ENCODE measurements at regions not wholly inside any gene's neighbourhood (a gene's known extent, or its start where the extent isn't known, plus 50 kb on each side); places are given as distances from the start of the nearest gene placed in this dataset.

DNA sequence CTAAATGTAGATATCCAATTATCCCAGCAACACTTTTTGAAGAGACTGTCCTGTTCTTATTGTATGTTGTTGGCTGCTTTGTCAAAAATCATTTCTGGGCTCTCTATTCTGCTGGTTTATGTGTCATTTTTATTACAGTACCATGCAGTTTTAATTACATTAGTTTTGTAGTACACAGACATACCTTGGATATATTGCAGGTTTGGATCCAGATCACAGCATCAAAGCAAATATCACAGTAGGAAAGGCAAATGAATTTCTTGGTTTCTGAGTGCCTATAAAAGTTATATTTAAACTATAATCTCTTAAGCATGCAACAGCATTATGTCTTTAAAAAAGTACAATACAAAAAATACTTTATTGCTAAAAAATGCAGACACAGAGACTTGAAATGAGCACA is 564.2 kb upstream of the MIR17HG start:
- no peak for ATAC-seq (ENCODE audit: low read depth)
- no peak overlapping the region for H3K23ac ChIP-seq (ENCODE audit: low read depth, low read length)
- no peak overlapping the region for H3K4ac ChIP-seq (ENCODE audit: low read depth, low read length)
- intact Hi-C loops (cut with micrococcal nuclease), result no loop called here
- no TSS peak for BruUV-seq (replicated peaks)
- H3K18ac ChIP-seq (ENCODE audit: low read depth, low read length), result no peak overlapping the region
- no peak overlapping the region for H4K5ac ChIP-seq (ENCODE audit: low read depth, low read length)
- H3K4me1 ChIP-seq (ENCODE audit: control insufficient read depth, insufficient read depth, low read length), result no peaks in the 10 kb centered on the region
- no peaks in the 10 kb centered on the region for H3K27me3 ChIP-seq (ENCODE audit: control insufficient read depth, insufficient read depth, low read length)
- no peak overlapping the region for H3K4me2 ChIP-seq (ENCODE audit: low read depth, low read length)
- no peaks in the 10 kb centered on the region for H3K36me3 ChIP-seq (ENCODE audit: control insufficient read depth, insufficient read depth, low read length)
- H3K14ac ChIP-seq (replicated peaks; ENCODE audit: low read depth, low read length), result no peak overlapping the region
- H3K79me1 ChIP-seq (ENCODE audit: low read depth in 1 of 2, low read length in 2 of 2), result no peaks in the 10 kb centered on the region
- no peaks in the 10 kb centered on the region for H3K9me3 ChIP-seq (ENCODE audit: control insufficient read depth, insufficient read depth, low read length)
- no peak overlapping the region for H2BK15ac ChIP-seq (ENCODE audit: low read depth, low read length)
- H3K27ac ChIP-seq (ENCODE audit: insufficient read depth, low read length), result no peak overlapping the region
- DNase-seq, result no peak
- TF ChIP-seq NFE2L2 (IDR thresholded peaks at IDR 0.05; ENCODE audit: low read depth, low read length), result no peak
- TF ChIP-seq RFX5 (IDR thresholded peaks at IDR 0.05; ENCODE audit: low read depth, low read length), result no peak
- no peak overlapping the region for H3K4me3 ChIP-seq (ENCODE audit: insufficient read depth, low read depth, low read length)
- H4K8ac ChIP-seq (ENCODE audit: low read depth in 2 of 2, low read length in 2 of 2), result no peak overlapping the region
- H4K91ac ChIP-seq (ENCODE audit: insufficient read depth, low read depth, low read length), result no peak overlapping the region
- H2BK5ac ChIP-seq (ENCODE audit: low read depth, low read length, poor library complexity, severe bottlenecking), result no peak overlapping the region
- no peak overlapping the region for H3K56ac ChIP-seq (ENCODE audit: extremely low read depth, insufficient read depth, low read length)
- in situ Hi-C loops (cut with MboI; ENCODE audit: low sequenced_read_pairs), result no loop called here
- no peak overlapping the region for H2AFZ ChIP-seq (replicated peaks; ENCODE audit: low read length, poor library complexity)
- H4K20me1 ChIP-seq (ENCODE audit: insufficient read depth, low read length), result no peaks in the 10 kb centered on the region
- H2AK9ac ChIP-seq (replicated peaks; ENCODE audit: low read depth, low read length, poor library complexity), result no peak overlapping the region
- H3K9me1 ChIP-seq (ENCODE audit: insufficient read depth, low read length), result no peaks in the 10 kb centered on the region
- no peak overlapping the region for H2BK20ac ChIP-seq (ENCODE audit: low read depth, low read length)
- no peak overlapping the region for H2BK120ac ChIP-seq (ENCODE audit: low read depth, low read length)
- ChIA-PET POLR2A (ENCODE audit: unreplicated experiment) (no interaction called here), CTCF (no interaction called here)
- no peak overlapping the region for H3K9ac ChIP-seq (ENCODE audit: low read depth, low read length)
- H2AK5ac ChIP-seq (ENCODE audit: low read depth, low read length), result no peak overlapping the region
- dilution Hi-C loops (cut with HindIII; ENCODE audit: low sequenced_read_pairs, unreplicated experiment), result no loop called here

Measured in IMR-90 (cell line).